ENCODE measurements at regions not wholly inside any gene's neighbourhood (a gene's known extent, or its start where the extent isn't known, plus 50 kb on each side); places are given as distances from the start of the nearest gene placed in this dataset.

GRCh38 chr11:127275774-127276173 is 275.2 kb upstream of the KIRREL3 start:
- TF ChIP-seq CTCF (IDR thresholded peaks at IDR 0.05), result no peak
- Mint-ChIP-seq H3K4me1 (ENCODE audit: low read depth) (no peaks in the 10 kb centered on the region), H3K36me3 (ENCODE audit: low read depth) (no peaks in the 10 kb centered on the region), H3K27me3 (ENCODE audit: low read depth) (peaks cover 6% of the 10 kb centered on the region), H3K4me3 (ENCODE audit: unreplicated experiment) (no peak overlapping the region), H3K9me3 (ENCODE audit: low read depth) (no peaks in the 10 kb centered on the region), H3K27ac (ENCODE audit: unreplicated experiment) (no peak overlapping the region)
- DNase-seq (ENCODE audit: low spot score), result no peak

- H3K27ac Mint-ChIP-seq (ENCODE audit: unreplicated experiment), result no peak overlapping the region
- H3K36me3 Mint-ChIP-seq (ENCODE audit: low read depth), result no peaks in the 10 kb centered on the region
- no peaks in the 10 kb centered on the region for H3K4me1 Mint-ChIP-seq (ENCODE audit: low read depth)
- H3K27me3 Mint-ChIP-seq (ENCODE audit: low read depth), result peaks cover 10% of the 10 kb centered on the region
- DNase-seq (ENCODE audit: low spot score), result no peak
- no peak for TF ChIP-seq CTCF (IDR thresholded peaks at IDR 0.05)
- H3K4me3 Mint-ChIP-seq (ENCODE audit: unreplicated experiment), result no peak overlapping the region
- H3K9me3 Mint-ChIP-seq (ENCODE audit: low read depth), result no peaks in the 10 kb centered on the region
Observed at GRCh38 chr11:127274328-127274676, 273.7 kb upstream of the KIRREL3 start.

- Mint-ChIP-seq H3K36me3 (ENCODE audit: low read depth) (no peaks in the 10 kb centered on the region), H3K9me3 (ENCODE audit: low read depth) (no peaks in the 10 kb centered on the region), H3K27me3 (ENCODE audit: low read depth) (peaks cover 13% of the 10 kb centered on the region), H3K27ac (ENCODE audit: unreplicated experiment) (no peak overlapping the region), H3K4me1 (ENCODE audit: low read depth) (no peaks in the 10 kb centered on the region), H3K4me3 (ENCODE audit: unreplicated experiment) (no peak overlapping the region)
- DNase-seq (ENCODE audit: low spot score), result no peak
- no peak for TF ChIP-seq CTCF (IDR thresholded peaks at IDR 0.05)
Observed at GRCh38 chr11:127273593-127274327, 273.2 kb upstream of the KIRREL3 start.

- Mint-ChIP-seq H3K36me3 (ENCODE audit: low read depth) (no peaks in the 10 kb centered on the region), H3K27ac (ENCODE audit: unreplicated experiment) (no peak overlapping the region), H3K4me3 (ENCODE audit: unreplicated experiment) (no peak overlapping the region), H3K4me1 (ENCODE audit: low read depth) (no peaks in the 10 kb centered on the region), H3K9me3 (ENCODE audit: low read depth) (no peaks in the 10 kb centered on the region), H3K27me3 (ENCODE audit: low read depth) (peaks cover 20% of the 10 kb centered on the region)
- DNase-seq (ENCODE audit: low spot score), result no peak
- TF ChIP-seq CTCF (IDR thresholded peaks at IDR 0.05), result no peak
Observed at GRCh38 chr11:127270851-127271250, 270.3 kb upstream of the KIRREL3 start.

GRCh38 chr11:127269911-127270310 is 269.3 kb upstream of the KIRREL3 start:
- no peaks in the 10 kb centered on the region for H3K36me3 Mint-ChIP-seq (ENCODE audit: low read depth)
- DNase-seq (ENCODE audit: low spot score), result no peak
- no peak for TF ChIP-seq CTCF (IDR thresholded peaks at IDR 0.05)
- no peak overlapping the region for H3K4me3 Mint-ChIP-seq (ENCODE audit: unreplicated experiment)
- H3K27me3 Mint-ChIP-seq (ENCODE audit: low read depth), result peaks cover 20% of the 10 kb centered on the region
- H3K4me1 Mint-ChIP-seq (ENCODE audit: low read depth), result no peaks in the 10 kb centered on the region
- H3K27ac Mint-ChIP-seq (ENCODE audit: unreplicated experiment), result no peak overlapping the region
- no peaks in the 10 kb centered on the region for H3K9me3 Mint-ChIP-seq (ENCODE audit: low read depth)
